ENCODE measurements at regions not wholly inside any gene's neighbourhood (a gene's known extent, or its start where the extent isn't known, plus 50 kb on each side); places are given as distances from the start of the nearest gene placed in this dataset.

DNA sequence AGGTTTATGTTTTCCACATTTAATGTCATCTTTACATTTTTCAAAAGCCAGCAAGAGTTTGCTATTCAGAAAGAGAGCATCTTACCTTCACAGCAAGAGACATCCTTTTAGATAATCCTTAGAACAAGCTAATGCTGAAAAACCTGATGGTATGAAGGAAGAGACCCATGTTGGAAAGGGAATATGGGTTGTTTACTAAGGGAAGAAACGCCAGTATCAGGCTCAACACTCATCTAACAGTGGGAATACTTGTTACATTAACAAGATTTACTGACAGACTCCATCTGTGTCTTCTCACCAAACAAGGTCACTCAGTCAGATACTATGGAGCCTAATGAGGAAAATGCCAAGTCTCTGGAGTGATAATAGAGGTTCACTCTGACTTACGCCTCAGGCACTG, 1474.1 kb upstream of the SLC39A10 start:
- ChIA-PET POLR2A (no interaction called here), CTCF (interaction anchor here (0.6 kb wide), 1 partner anchor 377 kb away, joined by 3 read pairs; no protein-coding TSS in a partner anchor)
- Mint-ChIP-seq H3K4me1 (ENCODE audit: insufficient read depth, unreplicated experiment) (no peaks in the 10 kb centered on the region), H3K4me3 (ENCODE audit: unreplicated experiment) (no peak overlapping the region), H3K36me3 (ENCODE audit: insufficient read depth, unreplicated experiment) (no peaks in the 10 kb centered on the region), H3K9me3 (ENCODE audit: unreplicated experiment) (peaks cover 9% of the 10 kb centered on the region), H3K27me3 (ENCODE audit: insufficient read depth, unreplicated experiment) (no peaks in the 10 kb centered on the region), H3K27ac (ENCODE audit: low read depth, unreplicated experiment) (no peak overlapping the region)
- no TSS peak for BruUV-seq (replicated peaks)
- DNase-seq (ENCODE audit: unreplicated experiment) = no peak
- TF ChIP-seq CTCF (IDR thresholded peaks at IDR 0.05; ENCODE audit: unreplicated experiment) = no peak
- intact Hi-C loops (cut with micrococcal nuclease) = no loop called here

DNA sequence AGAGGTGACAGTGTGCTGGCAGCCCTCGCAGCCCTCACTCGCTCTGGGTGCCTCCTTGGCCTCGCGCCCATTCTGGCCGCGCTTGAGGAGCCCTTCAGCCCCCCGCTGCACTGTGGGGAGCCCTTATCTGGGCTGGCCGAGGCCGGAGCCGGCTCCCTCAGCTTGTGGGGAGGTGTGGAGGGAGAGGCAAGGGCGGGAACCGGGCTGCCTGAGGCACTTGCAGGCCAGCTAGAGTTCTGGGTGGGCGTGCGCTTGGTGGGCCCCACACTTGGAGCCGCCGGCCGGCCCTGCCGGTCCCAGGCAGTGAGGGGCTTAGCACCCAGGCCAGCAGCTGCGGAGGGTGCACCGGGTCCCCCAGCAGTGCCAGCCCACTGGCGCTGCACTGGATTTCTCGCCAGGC, 1480.9 kb upstream of the SLC39A10 start:
- no peaks in the 10 kb centered on the region for H3K27me3 Mint-ChIP-seq (ENCODE audit: insufficient read depth, unreplicated experiment)
- POLR2A ChIA-PET = no interaction called here
- H3K27ac Mint-ChIP-seq (ENCODE audit: low read depth, unreplicated experiment) = no peak overlapping the region
- DNase-seq (ENCODE audit: unreplicated experiment) = no peak
- H3K36me3 Mint-ChIP-seq (ENCODE audit: insufficient read depth, unreplicated experiment) = no peaks in the 10 kb centered on the region
- CTCF ChIA-PET = no interaction called here
- no peaks in the 10 kb centered on the region for H3K4me1 Mint-ChIP-seq (ENCODE audit: insufficient read depth, unreplicated experiment)
- intact Hi-C loops (cut with micrococcal nuclease) = no loop called here
- TF ChIP-seq CTCF (IDR thresholded peaks at IDR 0.05; ENCODE audit: unreplicated experiment) = no peak
- H3K4me3 Mint-ChIP-seq (ENCODE audit: unreplicated experiment) = no peak overlapping the region
- H3K9me3 Mint-ChIP-seq (ENCODE audit: unreplicated experiment) = peaks cover 9% of the 10 kb centered on the region
- no TSS peak for BruUV-seq (replicated peaks)

GRCh38 chr2:194166818-194167217, 1490.2 kb upstream of the SLC39A10 start:
- Mint-ChIP-seq H3K9me3 (ENCODE audit: unreplicated experiment) (no peaks in the 10 kb centered on the region), H3K27ac (ENCODE audit: low read depth, unreplicated experiment) (no peak overlapping the region), H3K4me1 (ENCODE audit: insufficient read depth, unreplicated experiment) (no peaks in the 10 kb centered on the region), H3K27me3 (ENCODE audit: insufficient read depth, unreplicated experiment) (no peaks in the 10 kb centered on the region), H3K36me3 (ENCODE audit: insufficient read depth, unreplicated experiment) (no peaks in the 10 kb centered on the region), H3K4me3 (ENCODE audit: unreplicated experiment) (no peak overlapping the region)
- CTCF ChIA-PET = interaction anchor here (0.6 to 1.1 kb wide), 5 partner anchors 8 to 272 kb away, joined by 3 to 4 read pairs (median 3); no protein-coding TSS in a partner anchor
- BruUV-seq (replicated peaks) = no TSS peak
- intact Hi-C loops (cut with micrococcal nuclease) = loop anchor here (5.0 kb wide), 1 partner anchor 1150 kb away; no protein-coding TSS in a partner anchor
- TF ChIP-seq CTCF (IDR thresholded peaks at IDR 0.05; ENCODE audit: unreplicated experiment) = peak; percentile 60
- peak; percentile 46 for DNase-seq (ENCODE audit: unreplicated experiment)
- POLR2A ChIA-PET = no interaction called here

- no peak overlapping the region for H3K4me3 Mint-ChIP-seq (ENCODE audit: unreplicated experiment)
- BruUV-seq (replicated peaks) = no TSS peak
- CTCF ChIA-PET = interaction anchor here (1.2 kb wide), 1 partner anchor 11 kb away, joined by 3 read pairs; no protein-coding TSS in a partner anchor
- peaks cover 10% of the 10 kb centered on the region for H3K4me1 Mint-ChIP-seq (ENCODE audit: insufficient read depth, unreplicated experiment)
- H3K27ac Mint-ChIP-seq (ENCODE audit: low read depth, unreplicated experiment) = no peak overlapping the region
- no peaks in the 10 kb centered on the region for H3K9me3 Mint-ChIP-seq (ENCODE audit: unreplicated experiment)
- intact Hi-C loops (cut with micrococcal nuclease) = no loop called here
- TF ChIP-seq CTCF (IDR thresholded peaks at IDR 0.05; ENCODE audit: unreplicated experiment) = no peak
- no peaks in the 10 kb centered on the region for H3K36me3 Mint-ChIP-seq (ENCODE audit: insufficient read depth, unreplicated experiment)
- H3K27me3 Mint-ChIP-seq (ENCODE audit: insufficient read depth, unreplicated experiment) = no peaks in the 10 kb centered on the region
- POLR2A ChIA-PET = interaction anchor here (0.5 kb wide), 1 partner anchor 637 kb away, joined by 3 read pairs; no protein-coding TSS in a partner anchor
- no peak for DNase-seq (ENCODE audit: unreplicated experiment)
Observed at GRCh38 chr2:194155431-194155830, 1501.6 kb upstream of the SLC39A10 start.
